Caco-2 (cell line): ENCODE measurements at regions not wholly inside any gene's neighbourhood (a gene's known extent, or its start where the extent isn't known, plus 50 kb on each side); places are given as distances from the start of the nearest gene placed in this dataset.

ENCODE experiments used
- BruUV-seq: library from RNA; stranded (reverse); fragments of 400-500 nt; replicated peaks from 2 replicates; lab custom pipeline; 2021; lab: Mats Ljungman, UMichigan
- CTCF ChIA-PET: fragments of 300-600 bp; sonication (Branson Sonifier 250); formaldehyde crosslinking; loops from one replicate; lab custom pipeline; 2022; ENCODE audit warnings: antibody characterized with exemption; lab: Charles Lee
- POLR2A ChIA-PET: fragments of 300-600 bp; sonication (Branson Sonifier 250); formaldehyde crosslinking; loops from one replicate; lab custom pipeline; 2022; ENCODE audit warnings: antibody characterized with exemption; lab: Charles Lee
- DNase-seq, 2 experiments: peaks; one replicate each; pipeline versions ENCODE4 v3.0.0 to v3.0.0-alpha.2; 2020 to 2022
- H3K27me3 ChIP-seq: replicated peaks from 2 replicates; pipeline ENCODE4 v1.6.0; 2011; ENCODE audit warnings: low read length; ENCODE audit not compliant: control insufficient read depth, insufficient read depth
- H3K36me3 ChIP-seq: 2 replicates; pipeline ENCODE4 v1.5.1; 2011; ENCODE audit warnings: low read length; ENCODE audit not compliant: control insufficient read depth, insufficient read depth
- H3K4me1 ChIP-seq: fragments of 250-450 bp; sonication (Bioruptor Pico); 2 replicates; pipeline ENCODE4 v1.5.1; 2020; ENCODE audit warnings: mild to moderate bottlenecking
- H3K4me3 ChIP-seq: 2 replicates; pipeline ENCODE4 v1.5.1; 2011; ENCODE audit warnings: low read depth, mild to moderate bottlenecking, control low read depth, low read length
- H3K9me3 ChIP-seq: fragments of 250-450 bp; sonication (Bioruptor Pico); 2 replicates; pipeline ENCODE4 v1.5.1; 2020; ENCODE audit warnings: mild to moderate bottlenecking, moderate library complexity
- H3K27ac Mint-ChIP-seq: one replicate; pipeline ENCODE4 v1.8.0; 2022; ENCODE audit warnings: mixed read lengths; ENCODE audit not compliant: unreplicated experiment
- H3K27me3 Mint-ChIP-seq: one replicate; pipeline ENCODE4 v1.8.0; 2022; ENCODE audit warnings: mixed read lengths; ENCODE audit not compliant: insufficient read depth, unreplicated experiment
- H3K36me3 Mint-ChIP-seq: one replicate; pipeline ENCODE4 v1.8.0; 2022; ENCODE audit warnings: mild to moderate bottlenecking, mixed read lengths; ENCODE audit not compliant: insufficient read depth, unreplicated experiment
- H3K4me1 Mint-ChIP-seq: one replicate; pipeline ENCODE4 v1.8.0; 2022; ENCODE audit warnings: low read depth, mixed read lengths; ENCODE audit not compliant: unreplicated experiment
- H3K4me3 Mint-ChIP-seq: one replicate; pipeline ENCODE4 v1.8.0; 2022; ENCODE audit warnings: mild to moderate bottlenecking, moderate library complexity, mixed read lengths; ENCODE audit not compliant: unreplicated experiment
- H3K9me3 Mint-ChIP-seq: one replicate; pipeline ENCODE4 v1.8.0; 2022; ENCODE audit warnings: mixed read lengths; ENCODE audit not compliant: unreplicated experiment
- CTCF ChIP-seq, 2 experiments: fragments of 200-600 bp in 1 of 2; IDR thresholded peaks; 1 replicate in 1 of 2; 2 replicates in 1 of 2; pipeline versions ENCODE4 v1.5.1 to v1.8.0; 2011 to 2022; ENCODE audit warnings: antibody characterized with exemption in 1 of 2, control low read depth in 1 of 2, inconsistent platforms in 1 of 2, low read depth in 1 of 2, low read length in 1 of 2, mild to moderate bottlenecking in 1 of 2, moderate library complexity in 1 of 2; ENCODE audit not compliant: insufficient read depth in 1 of 2, severe bottlenecking in 1 of 2, unreplicated experiment in 1 of 2
- intact Hi-C: fragments of 100-400 bp; cut with micrococcal nuclease; formaldehyde crosslinking; loops from one replicate; pipeline ENCODE4 v1.10.0; 2022; ENCODE audit not compliant: unreplicated experiment

- no peak overlapping the region for H3K4me3 Mint-ChIP-seq
- POLR2A ChIA-PET, result no interaction called here
- 0 out of 2 replicates have a peak, but pooled peaks cover 5% of the 10 kb centered on the region for H3K4me1 ChIP-seq
- no peak for DNase-seq
- CTCF ChIA-PET, result no interaction called here
- H3K9me3 ChIP-seq, result peaks cover 3% of the 10 kb centered on the region; the same call in 1 of the 2 replicates
- no peaks in the 10 kb centered on the region for H3K4me1 Mint-ChIP-seq
- no TSS peak for BruUV-seq
- no peaks in the 10 kb centered on the region for H3K27me3 Mint-ChIP-seq
- H3K36me3 Mint-ChIP-seq, result no peaks in the 10 kb centered on the region
- H3K27me3 ChIP-seq, result no peaks in the 10 kb centered on the region
- intact Hi-C loops, result no loop called here
- no peak overlapping the region for H3K27ac Mint-ChIP-seq
- H3K9me3 Mint-ChIP-seq, result peaks cover under 1% of the 10 kb centered on the region
- H3K36me3 ChIP-seq, result no peaks in the 10 kb centered on the region
- no peak for TF ChIP-seq CTCF (IDR thresholded peaks at IDR 0.05; ENCODE audit: insufficient read depth in 1 of 2, low read depth in 1 of 2, low read length in 1 of 2, severe bottlenecking in 1 of 2, unreplicated experiment in 1 of 2)
- H3K4me3 ChIP-seq, result no peak overlapping the region
These were observed 255.0 kb upstream of the PHYHIPL start for GRCh38 chr10:58921421-58921855.

GRCh38 chr10:58925381-58925780 lies 251.1 kb upstream of the PHYHIPL start:
- Histone ChIP-seq H3K9me3 (peaks cover 3% of the 10 kb centered on the region; the same call in 1 of the 2 replicates), H3K36me3 (no peaks in the 10 kb centered on the region), H3K4me1 (0 out of 2 replicates have a peak, but pooled peaks cover 1% of the 10 kb centered on the region), H3K27me3 (no peaks in the 10 kb centered on the region), H3K4me3 (no peak overlapping the region)
- Mint-ChIP-seq H3K9me3 (peaks cover 19% of the 10 kb centered on the region), H3K27ac (no peak overlapping the region), H3K4me3 (no peak overlapping the region), H3K27me3 (no peaks in the 10 kb centered on the region), H3K36me3 (no peaks in the 10 kb centered on the region), H3K4me1 (no peaks in the 10 kb centered on the region)
- BruUV-seq, result no TSS peak
- CTCF ChIA-PET, result no interaction called here
- no peak for TF ChIP-seq CTCF (IDR thresholded peaks at IDR 0.05; ENCODE audit: insufficient read depth in 1 of 2, low read depth in 1 of 2, low read length in 1 of 2, severe bottlenecking in 1 of 2, unreplicated experiment in 1 of 2)
- POLR2A ChIA-PET, result no interaction called here
- no peak for DNase-seq
- intact Hi-C loops, result no loop called here

- Mint-ChIP-seq H3K27ac (no peak overlapping the region), H3K27me3 (no peaks in the 10 kb centered on the region), H3K4me1 (no peaks in the 10 kb centered on the region), H3K4me3 (no peak overlapping the region), H3K36me3 (no peaks in the 10 kb centered on the region), H3K9me3 (peaks cover 19% of the 10 kb centered on the region)
- no peaks in the 10 kb centered on the region for H3K9me3 ChIP-seq
- ChIA-PET POLR2A (no interaction called here), CTCF (no interaction called here)
- BruUV-seq, result no TSS peak
- DNase-seq, result no peak
- no peaks in the 10 kb centered on the region for H3K4me1 ChIP-seq
- no peak overlapping the region for H3K4me3 ChIP-seq
- TF ChIP-seq CTCF (IDR thresholded peaks at IDR 0.05; ENCODE audit: insufficient read depth in 1 of 2, low read depth in 1 of 2, low read length in 1 of 2, severe bottlenecking in 1 of 2, unreplicated experiment in 1 of 2), result no peak
- H3K36me3 ChIP-seq, result no peaks in the 10 kb centered on the region
- intact Hi-C loops, result no loop called here
- no peaks in the 10 kb centered on the region for H3K27me3 ChIP-seq
These were observed 245.9 kb upstream of the PHYHIPL start for GRCh38 chr10:58930500-58930899.
